Fibroblast of villous mesenchyme (primary cell): ENCODE measurements at regions not wholly inside any gene's neighbourhood (a gene's known extent, or its start where the extent isn't known, plus 50 kb on each side); places are given as distances from the start of the nearest gene placed in this dataset.

ENCODE experiments used
- DNase-seq: peaks from one replicate; pipeline ENCODE4 v3.0.0-alpha.2; 2010; ENCODE audit warnings: low read depth
- H3K4me3 ChIP-seq: 2 replicates; pipeline ENCODE4 v1.5.1; 2011; ENCODE audit warnings: low read depth, mild to moderate bottlenecking, low read length
- CTCF ChIP-seq: IDR thresholded peaks from 2 replicates; pipeline ENCODE4 v1.5.1; 2012; ENCODE audit warnings: low read depth, mild to moderate bottlenecking, low read length; ENCODE audit not compliant: insufficient read depth

GRCh38 chr6:44049163-44049988, 77.9 kb downstream of the MRPL14 start:
- no peak for TF ChIP-seq CTCF
- DNase-seq = peak; percentile 89
- H3K4me3 ChIP-seq = no peak overlapping the region

- no peak for TF ChIP-seq CTCF
Observed at GRCh38 chr6:44048277-44048676, 79.0 kb downstream of the MRPL14 start.

GRCh38 chr6:44047801-44048200, 79.5 kb downstream of the MRPL14 start:
- no peak for TF ChIP-seq CTCF
- no peak overlapping the region for H3K4me3 ChIP-seq
- no peak for DNase-seq

More at GRCh38 chr6:44048277-44048676, 79.0 kb downstream of the MRPL14 start:
- no peak overlapping the region for H3K4me3 ChIP-seq
- no peak for DNase-seq

- no peak for TF ChIP-seq CTCF
- DNase-seq = no peak
- no peak overlapping the region for H3K4me3 ChIP-seq
Observed at GRCh38 chr6:44047179-44047546, 80.1 kb downstream of the MRPL14 start.

GRCh38 chr6:44046516-44047178, 80.6 kb downstream of the MRPL14 start:
- TF ChIP-seq CTCF = no peak
- DNase-seq = no peak
- no peak overlapping the region for H3K4me3 ChIP-seq

- no peak overlapping the region for H3K4me3 ChIP-seq
- DNase-seq = no peak
- TF ChIP-seq CTCF = no peak
Observed at GRCh38 chr6:44045672-44046015, 81.6 kb downstream of the MRPL14 start.
